Cardiac fibroblast (primary cell): ENCODE measurements at regions not wholly inside any gene's neighbourhood (a gene's known extent, or its start where the extent isn't known, plus 50 kb on each side); places are given as distances from the start of the nearest gene placed in this dataset.
A peak's percentile ranks its signal among the peaks of the same experiment; 100 is the strongest.

Source experiments
- DNase-seq, 2 donors: peaks; one replicate each; pipeline versions ENCODE4 v3.0.0 to v3.0.0-alpha.2; 2010; ENCODE audit warnings: low read depth in 2 of 2
- H3K4me3 ChIP-seq, 2 donors: replicated peaks in 1 of 2; 1 replicate in 1 of 2; 2 replicates in 1 of 2; pipeline ENCODE4 v1.5.1; 2011; ENCODE audit warnings: low read depth in 2 of 2, low read length in 2 of 2, mild to moderate bottlenecking in 2 of 2, moderate library complexity in 1 of 2
- CTCF ChIP-seq: IDR thresholded peaks from one replicate; pipeline ENCODE4 v1.5.1; 2011; ENCODE audit warnings: low read depth, mild to moderate bottlenecking, low read length, inconsistent platforms

DNA sequence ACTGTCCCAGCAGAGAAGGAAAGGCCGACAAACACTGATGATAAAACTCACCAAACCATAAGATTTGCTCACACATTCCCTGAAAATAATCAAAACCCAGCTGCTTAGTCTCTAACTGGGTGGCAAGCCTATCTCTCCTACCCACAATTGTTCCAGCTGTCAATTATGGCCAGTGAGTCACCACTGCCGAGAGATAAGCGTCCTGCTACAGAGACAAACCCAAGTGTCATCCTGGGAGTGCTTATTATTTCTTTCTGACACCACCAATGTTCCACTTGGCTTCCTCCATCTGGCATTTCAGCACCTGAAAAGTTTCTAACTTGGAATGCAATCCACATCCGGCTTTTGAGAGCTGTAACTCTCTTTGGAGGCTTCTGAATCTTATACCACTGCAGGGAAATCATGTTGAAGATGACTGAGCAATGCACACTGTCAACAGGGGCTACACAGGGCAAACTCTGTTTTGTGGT lies 51.5 kb upstream of the VAV3 start:
- no peak overlapping the region for H3K4me3 ChIP-seq
- peak; percentile 73 to 92 for DNase-seq
- no peak for TF ChIP-seq CTCF
